Ovary (tissue), 7 donors: ENCODE measurements at regions not wholly inside any gene's neighbourhood (a gene's known extent, or its start where the extent isn't known, plus 50 kb on each side); places are given as distances from the start of the nearest gene placed in this dataset.

Source experiments
- DNase-seq, 5 donors: peaks; one replicate each; pipeline ENCODE4 v3.0.0-alpha.2; 2019 to 2020
- H3K27ac ChIP-seq, 2 donors: fragments of 200-600 bp; one replicate each; pipeline versions ENCODE4 v1.5.1 to v1.8.0; 2019 to 2022
- H3K27me3 ChIP-seq: fragments of 200-600 bp; one replicate; pipeline ENCODE4 v1.8.0; 2022
- H3K36me3 ChIP-seq: fragments of 200-600 bp; sonication (generic); one replicate; pipeline ENCODE4 v1.5.1; 2019
- H3K4me1 ChIP-seq: one replicate; pipeline ENCODE4 v1.8.1; 2013; ENCODE audit warnings: mild to moderate bottlenecking, moderate library complexity; ENCODE audit not compliant: insufficient read depth
- H3K4me3 ChIP-seq: fragments of 200-600 bp; sonication (generic); one replicate; pipeline ENCODE4 v1.5.1; 2017
- H3K9me3 ChIP-seq, 2 donors: fragments of 200-600 bp in 1 of 2; sonication (generic) in 1 of 2; one replicate each; pipeline versions ENCODE4 v1.5.1 to v1.8.1; 2013 to 2019; ENCODE audit warnings: mild to moderate bottlenecking in 1 of 2, moderate library complexity in 1 of 2
- CTCF ChIP-seq, 3 donors: fragments of 450-650 bp in 2 of 3; fragments of 200-600 bp in 1 of 3; IDR thresholded peaks; one replicate each; pipeline versions ENCODE4 v1.5.1 to v1.8.0; 2016 to 2022; ENCODE audit warnings: antibody characterized with exemption in 3 of 3, mild to moderate bottlenecking in 1 of 3
- EP300 ChIP-seq: sonication (generic); formaldehyde crosslinking; IDR thresholded peaks from one replicate; pipeline ENCODE4 v1.6.1; 2017; ENCODE audit warnings: antibody characterized with exemption
- POLR2A ChIP-seq: fragments of 450-650 bp; IDR thresholded peaks from one replicate; pipeline ENCODE4 v1.6.1; 2017; ENCODE audit warnings: antibody characterized with exemption, mild to moderate bottlenecking, moderate library complexity
- WGBS, 3 donors: extraction: QIAGEN DNeasy Blood & Tissue Kit in 1 of 3; methylation state at CpG; one replicate each; pipeline versions ENCODE4 v1.1.5 to v1.1.7; 2013 to 2017; 5-methylcytosine and 5-hydroxymethylcytosine counted together
- intact Hi-C, 4 donors: fragments of 100-400 bp; cut with DNase I; formaldehyde crosslinking; loops; one replicate each; pipeline versions ENCODE4 v1.11.0 to v1.15.1; 2022 to 2023
- donor health status: DM: no; HTN: no; CAD: no; lungs with moderate emphysema.
- donor health status: DM: no; HTN: no; CAD: no.
- donor health status: Bipolar disorder and iron deficiency.
- donor health status: DM: no; HTN: no; CAD: no.
- donor health status: DM: yes; HTN: yes; CAD: no.

GRCh38 chr22:22068657-22069056, 86.1 kb upstream of the TOP3B start:
- no peak overlapping the region for H3K4me3 ChIP-seq
- intact Hi-C loops = loop anchor here in 1 of 4 donors (10.0 kb wide), 1 partner anchor 354 kb away; no protein-coding TSS in a partner anchor
- DNase-seq = no peak
- no peaks in the 10 kb centered on the region for H3K9me3 ChIP-seq
- H3K27ac ChIP-seq = no peak overlapping the region
- TF ChIP-seq EP300 (no peak), CTCF (IDR thresholded peaks at IDR 0.05) (no peak), POLR2A (no peak)
- 44 to 56% (median 45%) methylated on average over 2 of the region's 2 CpGs for WGBS, 3 donors
- H3K27me3 ChIP-seq = no peaks in the 10 kb centered on the region
- no peaks in the 10 kb centered on the region for H3K36me3 ChIP-seq
- no peaks in the 10 kb centered on the region for H3K4me1 ChIP-seq

GRCh38 chr22:22068025-22068424, 85.4 kb upstream of the TOP3B start:
- no peak for DNase-seq
- TF ChIP-seq EP300 (no peak), POLR2A (no peak), CTCF (IDR thresholded peaks at IDR 0.05) (no peak)

GRCh38 chr22:22067192-22067591, 84.6 kb upstream of the TOP3B start:
- Histone ChIP-seq H3K4me1 (no peaks in the 10 kb centered on the region), H3K4me3 (no peak overlapping the region), H3K27ac (no peak overlapping the region), H3K27me3 (no peaks in the 10 kb centered on the region), H3K36me3 (no peaks in the 10 kb centered on the region), H3K9me3 (no peaks in the 10 kb centered on the region)
- TF ChIP-seq EP300 (no peak), CTCF (IDR thresholded peaks at IDR 0.05) (no peak), POLR2A (no peak)
- WGBS, 3 donors = 64 to 80% (median 80%) methylated on average over 3 of the region's 3 CpGs
- intact Hi-C loops = loop anchor here in 1 of 4 donors (10.0 kb wide), 1 partner anchor 352 kb away; no protein-coding TSS in a partner anchor
- DNase-seq = no peak

More at GRCh38 chr22:22068025-22068424, 85.4 kb upstream of the TOP3B start:
- H3K4me3 ChIP-seq = no peak overlapping the region
- H3K4me1 ChIP-seq = no peaks in the 10 kb centered on the region
- intact Hi-C loops = loop anchor here in 1 of 4 donors (10.0 kb wide), 1 partner anchor 353 kb away; no protein-coding TSS in a partner anchor
- 78 to 89% (median 80%) methylated on average over 2 of the region's 2 CpGs for WGBS, 3 donors
- no peaks in the 10 kb centered on the region for H3K27me3 ChIP-seq
- no peak overlapping the region for H3K27ac ChIP-seq
- no peaks in the 10 kb centered on the region for H3K9me3 ChIP-seq
- no peaks in the 10 kb centered on the region for H3K36me3 ChIP-seq

- intact Hi-C loops = loop anchor here in 1 of 4 donors (10.0 kb wide), 1 partner anchor 350 kb away; no protein-coding TSS in a partner anchor
- no peaks in the 10 kb centered on the region for H3K27me3 ChIP-seq
- no peaks in the 10 kb centered on the region for H3K36me3 ChIP-seq
- no peak for DNase-seq
- no peaks in the 10 kb centered on the region for H3K4me1 ChIP-seq
- no peaks in the 10 kb centered on the region for H3K9me3 ChIP-seq
- H3K27ac ChIP-seq = no peak overlapping the region
- no peak for TF ChIP-seq POLR2A
- TF ChIP-seq CTCF (IDR thresholded peaks at IDR 0.05) = no peak
- TF ChIP-seq EP300 = no peak
- no peak overlapping the region for H3K4me3 ChIP-seq
These were observed 82.0 kb upstream of the TOP3B start for GRCh38 chr22:22064580-22064979.
